HG02943 (cell line): ENCODE measurements at regions not wholly inside any gene's neighbourhood (a gene's known extent, or its start where the extent isn't known, plus 50 kb on each side); places are given as distances from the start of the nearest gene placed in this dataset.

Source experiments
- ATAC-seq: cut with Tn5 transposase; IDR thresholded peaks from one replicate; pipeline ENCODE4 v1.9.1; 2021; ENCODE audit warnings: mild to moderate bottlenecking, low read depth, moderate library complexity; ENCODE audit not compliant: unreplicated experiment

- ATAC-seq = no peak
Observed at GRCh38 chr15:93239591-93239990, 150.6 kb upstream of the RGMA start.

- ATAC-seq = no peak
Observed at GRCh38 chr15:93238641-93239040, 149.6 kb upstream of the RGMA start.

- ATAC-seq = no peak
Observed at GRCh38 chr15:93235926-93236780, 147.1 kb upstream of the RGMA start.

DNA sequence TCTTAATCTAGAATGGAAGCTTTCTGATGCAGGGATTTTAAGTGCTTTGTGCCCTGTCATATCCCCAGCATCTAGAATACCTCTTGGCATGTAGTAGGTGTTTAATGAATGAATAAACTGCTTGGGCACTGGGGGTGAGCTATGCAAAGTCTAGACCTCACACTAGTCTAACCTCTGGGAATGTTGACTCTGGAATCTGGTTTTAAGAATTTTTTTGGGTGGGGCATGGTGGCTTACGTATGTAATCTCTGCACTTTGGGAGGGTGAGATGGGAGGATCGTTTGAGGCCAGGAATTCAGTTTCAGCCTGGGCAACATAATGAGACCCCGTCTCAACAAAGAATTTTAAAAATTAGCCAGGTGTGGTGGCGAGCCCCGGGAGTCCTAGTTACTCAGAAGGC, 146.3 kb upstream of the RGMA start:
- ATAC-seq = no peak

DNA sequence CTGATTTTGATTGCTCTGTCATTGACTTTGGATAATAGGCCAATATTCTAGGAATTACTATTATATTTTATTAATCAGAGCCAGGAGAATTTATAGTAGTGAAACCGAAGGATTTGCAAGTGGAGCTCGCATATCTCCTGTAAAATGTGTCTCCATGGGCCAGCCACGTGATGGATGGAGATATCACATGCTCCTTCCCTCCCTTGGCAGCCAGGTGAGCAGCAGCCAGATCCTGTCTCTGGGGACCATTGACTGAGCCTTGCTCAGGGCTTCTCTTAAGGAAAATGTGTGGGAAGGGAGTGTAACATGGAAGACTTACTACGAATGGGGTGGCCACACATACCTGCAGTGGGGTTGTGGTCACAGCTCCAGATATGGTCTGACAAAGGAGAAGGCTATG, 144.7 kb upstream of the RGMA start:
- no peak for ATAC-seq

DNA sequence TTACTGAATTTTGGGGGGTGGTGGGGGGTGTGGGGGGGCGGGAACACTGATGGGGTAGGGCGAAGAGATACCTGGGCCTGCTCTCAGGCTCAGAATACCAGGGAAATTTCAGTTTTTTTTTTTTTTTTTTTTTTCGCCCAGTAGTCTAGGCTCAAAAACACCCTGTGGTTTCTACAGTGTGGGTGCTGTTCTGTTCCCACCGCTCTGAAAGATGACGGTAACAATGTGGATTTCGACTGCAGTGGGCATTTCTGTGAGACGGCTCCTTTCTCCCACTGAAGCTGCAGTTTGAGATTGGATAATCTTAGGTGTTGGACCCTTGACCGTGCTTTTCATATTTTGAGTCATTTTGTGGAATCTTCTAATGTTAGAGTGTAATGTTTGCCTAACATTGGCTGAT, 143.8 kb upstream of the RGMA start:
- ATAC-seq = no peak

- ATAC-seq = no peak
Observed at GRCh38 chr15:93231994-93232393, 143.0 kb upstream of the RGMA start.

DNA sequence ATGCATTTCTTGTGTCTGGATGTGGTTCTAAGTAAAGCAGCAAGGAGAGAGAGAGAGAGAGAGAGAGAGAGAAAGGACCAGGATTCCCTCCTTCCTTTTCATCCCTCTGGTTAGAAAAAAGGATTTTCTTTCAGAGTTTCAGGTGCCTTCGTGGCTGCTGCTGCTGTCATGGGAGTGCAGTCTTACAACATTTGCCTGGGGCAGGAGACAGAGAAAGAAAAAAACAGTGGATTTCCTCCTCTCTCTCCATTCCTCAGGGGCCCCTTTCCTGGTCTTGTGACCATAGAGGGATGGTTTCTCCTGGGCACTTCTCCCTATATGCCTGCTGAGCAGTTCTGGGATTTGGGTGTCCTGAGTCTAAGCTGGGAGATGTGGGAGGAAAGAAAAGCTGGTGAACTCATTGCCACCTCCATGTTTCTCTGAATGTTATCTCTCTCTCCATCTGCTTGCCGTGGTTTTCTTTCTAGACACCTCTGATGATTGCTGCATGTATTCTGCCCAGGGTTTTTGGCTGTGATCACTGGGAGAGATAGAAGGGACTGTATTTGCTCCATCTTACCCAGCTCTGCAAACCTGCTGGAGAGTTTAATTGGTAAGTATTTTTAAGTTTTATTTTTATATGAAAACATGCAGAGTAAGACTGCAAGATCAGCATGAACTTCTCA, 142.4 kb upstream of the RGMA start:
- no peak for ATAC-seq

DNA sequence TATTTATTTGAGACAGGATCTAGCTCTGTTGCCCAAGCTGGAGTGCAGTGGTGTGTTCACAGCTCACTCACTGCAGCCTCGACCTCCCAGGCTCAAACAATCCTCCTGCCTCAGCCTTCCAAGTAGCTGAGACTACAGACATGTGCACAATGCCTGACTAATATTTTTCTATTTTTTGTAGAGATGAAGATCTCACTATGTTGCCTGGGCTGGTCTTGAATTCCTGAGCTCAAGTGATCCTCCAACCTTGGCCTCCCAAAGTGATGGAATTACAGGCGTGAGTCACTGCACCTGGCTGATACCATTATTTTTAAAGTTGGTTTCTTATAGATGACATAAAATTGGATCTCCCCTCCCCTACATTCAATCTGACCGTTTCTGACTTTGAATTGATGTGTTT, 139.5 kb upstream of the RGMA start:
- ATAC-seq = no peak

GRCh38 chr15:93223803-93224202, 134.8 kb upstream of the RGMA start:
- ATAC-seq = no peak

DNA sequence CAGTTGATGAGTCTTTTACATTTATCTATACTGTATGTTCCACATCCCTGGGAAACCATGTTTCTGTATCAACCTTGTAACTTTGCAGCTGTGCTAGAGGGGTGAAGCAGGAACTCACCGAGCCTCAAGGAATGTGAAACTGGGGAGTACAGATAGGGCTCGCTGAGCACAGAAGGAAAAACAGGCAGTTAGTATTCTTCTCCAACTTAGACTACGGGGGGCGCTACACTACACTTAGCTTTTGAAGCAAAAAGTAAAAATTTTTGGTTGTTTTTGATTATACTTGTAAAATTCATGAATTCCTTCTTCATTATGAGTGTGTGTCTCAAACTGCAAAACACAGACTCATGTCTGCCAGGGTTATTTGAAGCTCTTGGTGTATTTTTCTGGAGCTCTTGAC, 132.7 kb upstream of the RGMA start:
- no peak for ATAC-seq

DNA sequence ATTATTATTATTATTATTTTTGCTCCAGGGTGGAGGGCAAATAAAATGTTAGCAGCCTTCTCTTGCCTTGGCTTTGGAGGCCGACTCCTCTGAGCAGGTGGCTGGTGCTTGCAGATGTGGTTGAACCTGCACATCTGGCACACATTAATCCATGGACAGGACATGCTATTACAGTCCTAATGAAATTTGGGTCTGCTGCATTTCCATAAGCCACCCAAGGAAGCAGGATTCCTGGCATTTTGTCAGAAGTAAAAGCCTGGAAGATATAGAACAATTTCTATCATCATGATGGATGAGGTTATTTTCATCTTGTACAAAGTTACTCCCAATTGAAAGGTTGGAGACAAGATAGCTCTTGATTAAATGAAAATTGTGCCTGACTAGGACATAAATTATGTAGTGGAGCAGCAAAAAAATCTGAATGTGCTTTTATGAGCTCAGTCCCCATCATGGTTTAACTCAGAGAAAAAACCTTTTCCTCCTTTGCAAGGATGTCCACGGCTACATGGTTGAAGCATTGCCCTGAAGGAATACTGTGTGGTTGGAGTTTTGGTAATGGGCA, 130.9 kb upstream of the RGMA start:
- ATAC-seq = no peak

GRCh38 chr15:93217343-93217742, 128.3 kb upstream of the RGMA start:
- ATAC-seq = no peak

DNA sequence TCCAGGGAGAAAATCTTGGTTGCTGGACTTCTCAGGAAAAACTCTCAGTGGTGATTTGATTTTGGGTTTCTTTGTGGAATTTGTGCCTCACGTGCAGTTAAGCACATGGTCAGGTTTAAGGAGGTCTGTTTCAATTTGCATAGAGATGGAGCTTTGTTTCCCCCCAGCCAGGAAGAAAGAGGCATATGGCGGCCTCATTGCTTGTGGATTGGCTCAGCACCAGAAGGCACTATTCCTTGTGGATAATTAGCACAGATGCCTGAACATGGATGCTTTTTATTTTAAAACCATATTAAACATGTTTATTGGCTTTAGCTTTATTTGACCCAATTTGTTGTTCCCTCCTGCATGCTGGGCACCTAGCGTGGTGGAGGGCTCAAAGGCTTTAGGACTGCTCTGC, 125.1 kb upstream of the RGMA start:
- no peak for ATAC-seq

DNA sequence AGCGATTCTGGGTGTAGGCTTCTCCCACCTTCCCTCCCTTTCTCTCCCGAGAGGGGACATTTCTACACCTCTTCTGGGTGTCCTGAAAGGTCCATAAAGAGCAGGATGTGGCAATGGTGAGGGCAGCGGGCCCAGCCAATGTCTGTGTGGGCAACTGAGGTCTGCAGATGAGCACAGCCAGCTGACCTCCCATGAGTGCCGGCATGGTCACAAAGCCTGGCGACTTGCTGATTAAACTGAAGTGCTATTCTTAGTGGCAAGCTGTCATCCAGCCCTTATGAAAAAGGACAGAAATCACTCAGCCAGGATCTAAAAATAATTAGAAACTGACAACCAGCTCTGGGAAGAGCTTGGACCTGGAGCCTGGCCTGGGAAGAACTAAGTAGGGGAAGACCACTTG, 124.3 kb upstream of the RGMA start:
- no peak for ATAC-seq

- no peak for ATAC-seq
Observed at GRCh38 chr15:93212578-93212977, 123.6 kb upstream of the RGMA start.

GRCh38 chr15:93210995-93211394, 122.0 kb upstream of the RGMA start:
- ATAC-seq = no peak

GRCh38 chr15:93209690-93210445, 120.9 kb upstream of the RGMA start:
- ATAC-seq = no peak

DNA sequence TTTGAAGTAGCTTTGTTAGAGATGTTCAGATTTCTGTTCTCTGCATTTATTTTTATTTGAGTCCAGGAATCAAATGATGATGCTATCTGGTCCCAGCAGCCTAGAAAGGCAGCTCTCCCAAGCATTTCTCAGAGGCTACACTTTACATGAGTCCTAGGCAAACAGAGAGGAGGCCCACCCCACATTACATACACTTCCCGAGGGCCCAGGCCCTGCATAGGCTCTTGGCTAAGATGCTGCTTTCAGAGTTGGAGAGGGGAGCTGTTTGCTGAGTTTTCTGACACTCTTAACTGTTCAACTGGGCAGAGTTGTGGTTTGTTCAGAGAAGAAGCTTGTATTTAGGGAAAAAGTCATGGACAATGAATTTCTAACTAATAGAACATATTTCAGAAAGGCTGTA, 117.9 kb upstream of the RGMA start:
- no peak for ATAC-seq

DNA sequence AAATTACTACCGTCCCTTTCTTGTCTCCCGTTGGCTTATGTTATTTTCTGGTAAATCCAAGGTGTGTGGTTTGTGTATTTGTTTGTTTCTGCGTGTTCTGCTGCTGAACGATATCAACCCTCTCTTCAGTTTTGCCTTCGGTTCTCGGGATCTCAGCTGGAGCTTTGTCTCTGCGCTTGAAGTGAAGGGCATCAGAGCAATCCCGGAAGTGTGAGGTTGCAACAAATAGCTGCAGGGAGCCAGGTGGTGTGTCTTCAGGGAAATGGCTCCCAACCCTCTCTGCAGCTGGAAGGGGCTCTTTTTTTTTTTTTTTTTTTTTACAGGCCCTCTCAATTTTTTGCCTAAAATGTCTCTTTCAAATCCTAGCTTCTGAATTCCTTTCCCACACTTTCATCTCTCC, 116.4 kb upstream of the RGMA start:
- ATAC-seq = no peak

- no peak for ATAC-seq
Observed at GRCh38 chr15:93203036-93203435, 114.0 kb upstream of the RGMA start.
